ENCODE measurements at regions not wholly inside any gene's neighbourhood (a gene's known extent, or its start where the extent isn't known, plus 50 kb on each side); places are given as distances from the start of the nearest gene placed in this dataset.

DNA sequence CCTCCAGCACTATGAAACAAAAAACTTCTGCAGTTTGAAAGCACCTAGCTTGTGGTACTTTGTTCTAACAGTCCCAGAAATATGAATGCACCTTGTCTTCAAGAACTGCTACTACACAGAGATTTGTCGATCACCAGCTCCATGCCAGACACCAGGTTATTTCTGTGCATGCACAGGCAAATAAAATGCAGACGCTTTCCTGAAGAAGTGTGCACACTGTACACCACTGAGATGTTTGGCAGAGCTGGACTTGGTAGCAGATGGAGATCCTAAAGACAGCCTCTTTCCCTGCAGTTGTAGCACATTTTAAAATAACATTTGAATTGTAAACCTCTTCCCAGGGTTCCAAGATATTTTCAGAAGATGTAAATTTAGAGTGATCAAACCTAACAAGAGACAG is 730.0 kb downstream of the MTRR start:
- TF ChIP-seq, protein P1, sequence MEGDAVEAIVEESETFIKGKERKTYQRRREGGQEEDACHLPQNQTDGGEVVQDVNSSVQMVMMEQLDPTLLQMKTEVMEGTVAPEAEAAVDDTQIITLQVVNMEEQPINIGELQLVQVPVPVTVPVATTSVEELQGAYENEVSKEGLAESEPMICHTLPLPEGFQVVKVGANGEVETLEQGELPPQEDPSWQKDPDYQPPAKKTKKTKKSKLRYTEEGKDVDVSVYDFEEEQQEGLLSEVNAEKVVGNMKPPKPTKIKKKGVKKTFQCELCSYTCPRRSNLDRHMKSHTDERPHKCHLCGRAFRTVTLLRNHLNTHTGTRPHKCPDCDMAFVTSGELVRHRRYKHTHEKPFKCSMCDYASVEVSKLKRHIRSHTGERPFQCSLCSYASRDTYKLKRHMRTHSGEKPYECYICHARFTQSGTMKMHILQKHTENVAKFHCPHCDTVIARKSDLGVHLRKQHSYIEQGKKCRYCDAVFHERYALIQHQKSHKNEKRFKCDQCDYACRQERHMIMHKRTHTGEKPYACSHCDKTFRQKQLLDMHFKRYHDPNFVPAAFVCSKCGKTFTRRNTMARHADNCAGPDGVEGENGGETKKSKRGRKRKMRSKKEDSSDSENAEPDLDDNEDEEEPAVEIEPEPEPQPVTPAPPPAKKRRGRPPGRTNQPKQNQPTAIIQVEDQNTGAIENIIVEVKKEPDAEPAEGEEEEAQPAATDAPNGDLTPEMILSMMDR (conservative IDR thresholded peaks at IDR 0.05 in 1 of 2, IDR thresholded peaks at IDR 0.05 in 1 of 2; ENCODE audit: extremely low read depth in 1 of 2, insufficient read depth in 1 of 2, low read depth in 1 of 2, low read length in 2 of 2), result no peak
- TF ChIP-seq EZH2 (IDR thresholded peaks at IDR 0.05; ENCODE audit: borderline replicate concordance, low read length), result no peak
